ENCODE measurements at regions not wholly inside any gene's neighbourhood (a gene's known extent, or its start where the extent isn't known, plus 50 kb on each side); places are given as distances from the start of the nearest gene placed in this dataset.

DNA sequence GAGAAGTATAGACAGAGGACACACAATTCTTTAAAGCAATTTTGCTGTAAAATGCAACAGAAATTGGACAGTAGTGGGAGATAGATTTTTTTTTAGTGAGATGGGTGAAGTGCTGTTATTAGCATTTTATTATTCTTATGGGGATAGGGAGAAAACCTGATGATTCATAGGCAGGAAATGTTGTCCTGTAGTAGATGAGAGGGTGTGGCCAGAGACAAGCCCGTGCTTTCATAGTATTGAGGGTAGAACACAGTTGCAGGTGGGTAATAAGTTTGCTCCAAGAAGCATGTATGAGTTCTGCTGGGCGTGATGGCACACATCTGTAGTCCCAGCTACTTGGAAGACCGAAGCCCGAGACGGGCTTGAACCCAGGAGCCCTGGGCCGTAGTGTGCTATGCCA lies 128.3 kb upstream of the ARHGAP28 start:
- FAIRE-seq = no peak
- no peaks in the 10 kb centered on the region for H4K20me1 ChIP-seq (ENCODE audit: insufficient read depth, low read length)
- TF ChIP-seq FOXA1 (IDR thresholded peaks at IDR 0.05) = no peak
- no peak for TF ChIP-seq FOXA1 (CRISPR knock-in tag; IDR thresholded peaks at IDR 0.05)
- no peak for TF ChIP-seq ZBTB42 (CRISPR knock-in tag; IDR thresholded peaks at IDR 0.05)
- no peak for TF ChIP-seq PAF1 (CRISPR knock-in tag; IDR thresholded peaks at IDR 0.05)
- no peak for TF ChIP-seq ZNF891 (CRISPR knock-in tag; IDR thresholded peaks at IDR 0.05)
- TF ChIP-seq, protein P1, sequence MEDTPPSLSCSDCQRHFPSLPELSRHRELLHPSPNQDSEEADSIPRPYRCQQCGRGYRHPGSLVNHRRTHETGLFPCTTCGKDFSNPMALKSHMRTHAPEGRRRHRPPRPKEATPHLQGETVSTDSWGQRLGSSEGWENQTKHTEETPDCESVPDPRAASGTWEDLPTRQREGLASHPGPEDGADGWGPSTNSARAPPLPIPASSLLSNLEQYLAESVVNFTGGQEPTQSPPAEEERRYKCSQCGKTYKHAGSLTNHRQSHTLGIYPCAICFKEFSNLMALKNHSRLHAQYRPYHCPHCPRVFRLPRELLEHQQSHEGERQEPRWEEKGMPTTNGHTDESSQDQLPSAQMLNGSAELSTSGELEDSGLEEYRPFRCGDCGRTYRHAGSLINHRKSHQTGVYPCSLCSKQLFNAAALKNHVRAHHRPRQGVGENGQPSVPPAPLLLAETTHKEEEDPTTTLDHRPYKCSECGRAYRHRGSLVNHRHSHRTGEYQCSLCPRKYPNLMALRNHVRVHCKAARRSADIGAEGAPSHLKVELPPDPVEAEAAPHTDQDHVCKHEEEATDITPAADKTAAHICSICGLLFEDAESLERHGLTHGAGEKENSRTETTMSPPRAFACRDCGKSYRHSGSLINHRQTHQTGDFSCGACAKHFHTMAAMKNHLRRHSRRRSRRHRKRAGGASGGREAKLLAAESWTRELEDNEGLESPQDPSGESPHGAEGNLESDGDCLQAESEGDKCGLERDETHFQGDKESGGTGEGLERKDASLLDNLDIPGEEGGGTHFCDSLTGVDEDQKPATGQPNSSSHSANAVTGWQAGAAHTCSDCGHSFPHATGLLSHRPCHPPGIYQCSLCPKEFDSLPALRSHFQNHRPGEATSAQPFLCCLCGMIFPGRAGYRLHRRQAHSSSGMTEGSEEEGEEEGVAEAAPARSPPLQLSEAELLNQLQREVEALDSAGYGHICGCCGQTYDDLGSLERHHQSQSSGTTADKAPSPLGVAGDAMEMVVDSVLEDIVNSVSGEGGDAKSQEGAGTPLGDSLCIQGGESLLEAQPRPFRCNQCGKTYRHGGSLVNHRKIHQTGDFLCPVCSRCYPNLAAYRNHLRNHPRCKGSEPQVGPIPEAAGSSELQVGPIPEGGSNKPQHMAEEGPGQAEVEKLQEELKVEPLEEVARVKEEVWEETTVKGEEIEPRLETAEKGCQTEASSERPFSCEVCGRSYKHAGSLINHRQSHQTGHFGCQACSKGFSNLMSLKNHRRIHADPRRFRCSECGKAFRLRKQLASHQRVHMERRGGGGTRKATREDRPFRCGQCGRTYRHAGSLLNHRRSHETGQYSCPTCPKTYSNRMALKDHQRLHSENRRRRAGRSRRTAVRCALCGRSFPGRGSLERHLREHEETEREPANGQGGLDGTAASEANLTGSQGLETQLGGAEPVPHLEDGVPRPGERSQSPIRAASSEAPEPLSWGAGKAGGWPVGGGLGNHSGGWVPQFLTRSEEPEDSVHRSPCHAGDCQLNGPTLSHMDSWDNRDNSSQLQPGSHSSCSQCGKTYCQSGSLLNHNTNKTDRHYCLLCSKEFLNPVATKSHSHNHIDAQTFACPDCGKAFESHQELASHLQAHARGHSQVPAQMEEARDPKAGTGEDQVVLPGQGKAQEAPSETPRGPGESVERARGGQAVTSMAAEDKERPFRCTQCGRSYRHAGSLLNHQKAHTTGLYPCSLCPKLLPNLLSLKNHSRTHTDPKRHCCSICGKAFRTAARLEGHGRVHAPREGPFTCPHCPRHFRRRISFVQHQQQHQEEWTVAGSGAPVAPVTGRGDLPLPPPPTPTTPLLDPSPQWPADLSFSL (CRISPR knock-in tag; IDR thresholded peaks at IDR 0.05) = no peak
- no peak for TF ChIP-seq ZNF772 (CRISPR knock-in tag; IDR thresholded peaks at IDR 0.05)
- TF ChIP-seq, protein P2, sequence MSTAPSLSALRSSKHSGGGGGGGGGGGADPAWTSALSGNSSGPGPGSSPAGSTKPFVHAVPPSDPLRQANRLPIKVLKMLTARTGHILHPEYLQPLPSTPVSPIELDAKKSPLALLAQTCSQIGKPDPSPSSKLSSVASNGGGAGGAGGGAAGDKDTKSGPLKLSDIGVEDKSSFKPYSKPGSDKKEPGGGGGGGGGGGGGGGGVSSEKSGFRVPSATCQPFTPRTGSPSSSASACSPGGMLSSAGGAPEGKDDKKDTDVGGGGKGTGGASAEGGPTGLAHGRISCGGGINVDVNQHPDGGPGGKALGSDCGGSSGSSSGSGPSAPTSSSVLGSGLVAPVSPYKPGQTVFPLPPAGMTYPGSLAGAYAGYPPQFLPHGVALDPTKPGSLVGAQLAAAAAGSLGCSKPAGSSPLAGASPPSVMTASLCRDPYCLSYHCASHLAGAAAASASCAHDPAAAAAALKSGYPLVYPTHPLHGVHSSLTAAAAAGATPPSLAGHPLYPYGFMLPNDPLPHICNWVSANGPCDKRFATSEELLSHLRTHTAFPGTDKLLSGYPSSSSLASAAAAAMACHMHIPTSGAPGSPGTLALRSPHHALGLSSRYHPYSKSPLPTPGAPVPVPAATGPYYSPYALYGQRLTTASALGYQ (CRISPR knock-in tag; IDR thresholded peaks at IDR 0.05) = no peak
- no peak for TF ChIP-seq MIER3 (CRISPR knock-in tag; IDR thresholded peaks at IDR 0.05; ENCODE audit: borderline replicate concordance)
- TF ChIP-seq, protein P3, sequence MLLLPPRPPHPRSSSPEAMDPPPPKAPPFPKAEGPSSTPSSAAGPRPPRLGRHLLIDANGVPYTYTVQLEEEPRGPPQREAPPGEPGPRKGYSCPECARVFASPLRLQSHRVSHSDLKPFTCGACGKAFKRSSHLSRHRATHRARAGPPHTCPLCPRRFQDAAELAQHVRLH (CRISPR knock-in tag; IDR thresholded peaks at IDR 0.05; ENCODE audit: borderline replicate concordance, low read depth) = no peak
- TF ChIP-seq, protein P4, sequence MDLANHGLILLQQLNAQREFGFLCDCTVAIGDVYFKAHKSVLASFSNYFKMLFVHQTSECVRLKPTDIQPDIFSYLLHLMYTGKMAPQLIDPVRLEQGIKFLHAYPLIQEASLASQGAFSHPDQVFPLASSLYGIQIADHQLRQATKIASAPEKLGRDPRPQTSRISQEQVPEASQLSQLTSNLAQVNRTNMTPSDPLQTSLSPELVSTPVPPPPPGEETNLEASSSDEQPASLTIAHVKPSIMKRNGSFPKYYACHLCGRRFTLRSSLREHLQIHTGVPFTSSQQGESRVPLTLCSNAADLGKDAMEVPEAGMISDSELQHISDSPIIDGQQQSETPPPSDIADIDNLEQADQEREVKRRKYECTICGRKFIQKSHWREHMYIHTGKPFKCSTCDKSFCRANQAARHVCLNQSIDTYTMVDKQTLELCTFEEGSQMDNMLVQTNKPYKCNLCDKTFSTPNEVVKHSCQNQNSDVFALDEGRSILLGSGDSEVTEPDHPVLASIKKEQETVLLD (CRISPR knock-in tag; IDR thresholded peaks at IDR 0.05; ENCODE audit: low read depth) = no peak
- TF ChIP-seq ZNF292 (CRISPR knock-in tag; IDR thresholded peaks at IDR 0.05; ENCODE audit: borderline replicate concordance, low read depth) = no peak
- TF ChIP-seq, protein P5, sequence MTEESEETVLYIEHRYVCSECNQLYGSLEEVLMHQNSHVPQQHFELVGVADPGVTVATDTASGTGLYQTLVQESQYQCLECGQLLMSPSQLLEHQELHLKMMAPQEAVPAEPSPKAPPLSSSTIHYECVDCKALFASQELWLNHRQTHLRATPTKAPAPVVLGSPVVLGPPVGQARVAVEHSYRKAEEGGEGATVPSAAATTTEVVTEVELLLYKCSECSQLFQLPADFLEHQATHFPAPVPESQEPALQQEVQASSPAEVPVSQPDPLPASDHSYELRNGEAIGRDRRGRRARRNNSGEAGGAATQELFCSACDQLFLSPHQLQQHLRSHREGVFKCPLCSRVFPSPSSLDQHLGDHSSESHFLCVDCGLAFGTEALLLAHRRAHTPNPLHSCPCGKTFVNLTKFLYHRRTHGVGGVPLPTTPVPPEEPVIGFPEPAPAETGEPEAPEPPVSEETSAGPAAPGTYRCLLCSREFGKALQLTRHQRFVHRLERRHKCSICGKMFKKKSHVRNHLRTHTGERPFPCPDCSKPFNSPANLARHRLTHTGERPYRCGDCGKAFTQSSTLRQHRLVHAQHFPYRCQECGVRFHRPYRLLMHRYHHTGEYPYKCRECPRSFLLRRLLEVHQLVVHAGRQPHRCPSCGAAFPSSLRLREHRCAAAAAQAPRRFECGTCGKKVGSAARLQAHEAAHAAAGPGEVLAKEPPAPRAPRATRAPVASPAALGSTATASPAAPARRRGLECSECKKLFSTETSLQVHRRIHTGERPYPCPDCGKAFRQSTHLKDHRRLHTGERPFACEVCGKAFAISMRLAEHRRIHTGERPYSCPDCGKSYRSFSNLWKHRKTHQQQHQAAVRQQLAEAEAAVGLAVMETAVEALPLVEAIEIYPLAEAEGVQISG (CRISPR knock-in tag; IDR thresholded peaks at IDR 0.05) = no peak

More for the DNA sequence above, 128.3 kb upstream of the ARHGAP28 start:
- Histone ChIP-seq H2AFZ (ENCODE audit: low read length) (no peak overlapping the region), H3K36me3 (replicated peaks in 1 of 2; ENCODE audit: control insufficient read depth in 1 of 2, insufficient read depth in 2 of 2, low read length in 2 of 2) (no peaks in the 10 kb centered on the region), H3K9ac (ENCODE audit: insufficient read depth, low read depth, low read length) (no peak overlapping the region), H3K27me3 (ENCODE audit: control insufficient read depth in 1 of 2, insufficient read depth in 2 of 2, low read length in 2 of 2) (peaks cover 0 to 8% of the 10 kb centered on the region in 2 experiments; a peak in 1 of 5 replicates), H3K4me2 (ENCODE audit: low read depth, low read length) (no peak overlapping the region), H3K4me3 (replicated peaks in 1 of 3; ENCODE audit: insufficient read depth in 1 of 3, low read depth in 2 of 3, low read length in 3 of 3) (no peak overlapping the region), H3K27ac (ENCODE audit: extremely low read length, insufficient read depth, low read length) (no peak overlapping the region), H3K9me3 (ENCODE audit: low read length) (no peaks in the 10 kb centered on the region), H3K79me2 (ENCODE audit: insufficient read depth, low read length) (no peaks in the 10 kb centered on the region), H3K4me1 (ENCODE audit: insufficient read depth, low read length) (no peaks in the 10 kb centered on the region)
- ChIA-PET CTCF (ENCODE audit: low intra/inter-chr PET ratio, low total read pairs) (no interaction called here), POLR2A (no interaction called here)
- intact Hi-C loops (cut with micrococcal nuclease; ENCODE audit: unreplicated experiment) = loop anchor here (5.0 kb wide), 1 partner anchor 286 kb away; no protein-coding TSS in a partner anchor
- ATAC-seq = no peak
- no peak for DNase-seq (ENCODE audit: low spot score)
- WGBS (ENCODE audit: low lambda C conversion rate) = 0% methylated on average over 1 of the region's 6 CpGs
- BruUV-seq (replicated peaks) = no TSS peak
- in situ Hi-C loops (cut with HindIII; ENCODE audit: extremely low pct_ligation_motif_present, low pct_unique_long_range_greater_than_20kb) = no loop called here
